GM21447 (cell line): ENCODE measurements at regions not wholly inside any gene's neighbourhood (a gene's known extent, or its start where the extent isn't known, plus 50 kb on each side); places are given as distances from the start of the nearest gene placed in this dataset.
"Not testable (repeated sequence)": the region's sequence is repeated elsewhere in the genome, so short reads cannot be mapped to it uniquely, and the experiment has no call there.

Source experiments
- ATAC-seq: cut with Tn5 transposase; IDR thresholded peaks from one replicate; pipeline ENCODE4 v1.9.1; 2021; ENCODE audit not compliant: unreplicated experiment

GRCh38 chr16:64084706-64085105, 1037.2 kb downstream of the CDH11 start:
- no peak for ATAC-seq

- no peak for ATAC-seq
Observed at GRCh38 chr16:64083428-64084129, 1038.3 kb downstream of the CDH11 start.

- ATAC-seq: no peak
Observed at GRCh38 chr16:64077242-64077641, 1044.6 kb downstream of the CDH11 start.

- ATAC-seq: no peak
Observed at GRCh38 chr16:64074706-64075105, 1047.2 kb downstream of the CDH11 start.

GRCh38 chr16:64072131-64072730, 1049.6 kb downstream of the CDH11 start:
- ATAC-seq: not testable (repeated sequence)

GRCh38 chr16:64065523-64065922, 1056.3 kb downstream of the CDH11 start:
- ATAC-seq: no peak

GRCh38 chr16:64061621-64062020, 1060.2 kb downstream of the CDH11 start:
- ATAC-seq: no peak

- no peak for ATAC-seq
Observed at GRCh38 chr16:64060631-64061030, 1061.2 kb downstream of the CDH11 start.

GRCh38 chr16:64058685-64059084, 1063.2 kb downstream of the CDH11 start:
- no peak for ATAC-seq

- ATAC-seq: no peak
Observed at GRCh38 chr16:64051824-64052223, 1070.0 kb downstream of the CDH11 start.

GRCh38 chr16:64047878-64048277, 1074.0 kb downstream of the CDH11 start:
- ATAC-seq: no peak

GRCh38 chr16:64047207-64047606, 1074.7 kb downstream of the CDH11 start:
- ATAC-seq: no peak

- no peak for ATAC-seq
Observed at GRCh38 chr16:64035337-64035736, 1086.5 kb downstream of the CDH11 start.

- ATAC-seq: no peak
Observed at GRCh38 chr16:64019339-64019738, 1102.5 kb downstream of the CDH11 start.

- no peak for ATAC-seq
Observed at GRCh38 chr16:64017796-64018195, 1104.1 kb downstream of the CDH11 start.

GRCh38 chr16:64013856-64014255, 1108.0 kb downstream of the CDH11 start:
- ATAC-seq: no peak

GRCh38 chr16:64012166-64012565, 1109.7 kb downstream of the CDH11 start:
- no peak for ATAC-seq

- no peak for ATAC-seq
Observed at GRCh38 chr16:64011650-64012049, 1110.2 kb downstream of the CDH11 start.

GRCh38 chr16:64008131-64008530, 1113.7 kb downstream of the CDH11 start:
- ATAC-seq: no peak

- no peak for ATAC-seq
Observed at GRCh38 chr16:64004116-64004515, 1117.7 kb downstream of the CDH11 start.

- ATAC-seq: no peak
Observed at GRCh38 chr16:63995025-63995424, 1126.8 kb downstream of the CDH11 start.

GRCh38 chr16:63983401-63983800, 1138.5 kb downstream of the CDH11 start:
- no peak for ATAC-seq

GRCh38 chr16:63982741-63983140, 1139.1 kb downstream of the CDH11 start:
- no peak for ATAC-seq
